GM12875 (cell line): ENCODE measurements at regions not wholly inside any gene's neighbourhood (a gene's known extent, or its start where the extent isn't known, plus 50 kb on each side); places are given as distances from the start of the nearest gene placed in this dataset.

Source experiments
- H3K4me3 ChIP-seq: one replicate; pipeline ENCODE4 v1.5.1; 2011; ENCODE audit warnings: low read depth, low read length, control low read depth
- CTCF ChIP-seq: IDR thresholded peaks from 2 replicates; pipeline ENCODE4 v1.5.1; 2011; ENCODE audit warnings: low read depth, mild to moderate bottlenecking, control low read depth, inconsistent platforms, low read length, moderate library complexity, borderline replicate concordance; ENCODE audit not compliant: insufficient read depth

GRCh38 chr11:15800111-15800800, 556.1 kb downstream of the SOX6 start:
- TF ChIP-seq CTCF, result no peak
- no peak overlapping the region for H3K4me3 ChIP-seq

- no peak overlapping the region for H3K4me3 ChIP-seq
- TF ChIP-seq CTCF, result no peak
These were observed 555.2 kb downstream of the SOX6 start for GRCh38 chr11:15801126-15801525.

- no peak overlapping the region for H3K4me3 ChIP-seq
- no peak for TF ChIP-seq CTCF
These were observed 554.7 kb downstream of the SOX6 start for GRCh38 chr11:15801616-15802015.

- no peak for TF ChIP-seq CTCF
- H3K4me3 ChIP-seq, result no peak overlapping the region
These were observed 550.6 kb downstream of the SOX6 start for GRCh38 chr11:15805726-15806125.

- TF ChIP-seq CTCF, result no peak
These were observed 550.1 kb downstream of the SOX6 start for GRCh38 chr11:15806217-15806616.

GRCh38 chr11:15807827-15808226, 548.5 kb downstream of the SOX6 start:
- TF ChIP-seq CTCF, result no peak
- no peak overlapping the region for H3K4me3 ChIP-seq

More at GRCh38 chr11:15806217-15806616, 550.1 kb downstream of the SOX6 start:
- no peak overlapping the region for H3K4me3 ChIP-seq

- H3K4me3 ChIP-seq, result no peak overlapping the region
- TF ChIP-seq CTCF, result no peak
These were observed 546.3 kb downstream of the SOX6 start for GRCh38 chr11:15810082-15810481.
